Thymus (tissue), 11 donors: ENCODE measurements at regions not wholly inside any gene's neighbourhood (a gene's known extent, or its start where the extent isn't known, plus 50 kb on each side); places are given as distances from the start of the nearest gene placed in this dataset.

ENCODE experiments used
- DNase-seq, 9 donors: peaks; one replicate each; pipeline ENCODE4 v3.0.0-alpha.2; 2013; ENCODE audit warnings: low spot score in 9 of 9, low read depth in 6 of 9, missing footprints in 1 of 9
- H3K27ac ChIP-seq, 2 donors: one replicate each; pipeline ENCODE4 v1.5.1; 2013; ENCODE audit warnings: control low read depth in 1 of 2, low read depth in 1 of 2, low read length in 1 of 2, mild to moderate bottlenecking in 1 of 2, moderate library complexity in 1 of 2
- H3K27me3 ChIP-seq, 2 donors: one replicate each; pipeline ENCODE4 v1.5.1; 2013; ENCODE audit warnings: low read length in 1 of 2; ENCODE audit not compliant: control insufficient read depth in 2 of 2, insufficient read depth in 1 of 2
- H3K36me3 ChIP-seq, 2 donors: one replicate each; pipeline ENCODE4 v1.5.1; 2013; ENCODE audit warnings: low read length in 1 of 2, mild to moderate bottlenecking in 1 of 2, moderate library complexity in 1 of 2; ENCODE audit not compliant: control insufficient read depth in 2 of 2, insufficient read depth in 2 of 2
- H3K4me1 ChIP-seq, 2 donors: one replicate each; pipeline ENCODE4 v1.5.1; 2013; ENCODE audit warnings: low read length in 2 of 2; ENCODE audit not compliant: control insufficient read depth in 2 of 2, insufficient read depth in 2 of 2
- H3K4me3 ChIP-seq, 2 donors: one replicate each; pipeline ENCODE4 v1.5.1; 2013; ENCODE audit warnings: low read length in 2 of 2, control low read depth in 1 of 2, mild to moderate bottlenecking in 1 of 2
- H3K9me3 ChIP-seq, 2 donors: one replicate each; pipeline ENCODE4 v1.5.1; 2013; ENCODE audit warnings: low read length in 1 of 2, mild to moderate bottlenecking in 1 of 2; ENCODE audit not compliant: control insufficient read depth in 2 of 2, insufficient read depth in 1 of 2
- WGBS: extraction: QIAGEN DNeasy Blood & Tissue Kit; methylation state at CpG from one replicate; pipeline ENCODE4 v1.1.7; 2013; 5-methylcytosine and 5-hydroxymethylcytosine counted together
- donor health status: healthy.

DNA sequence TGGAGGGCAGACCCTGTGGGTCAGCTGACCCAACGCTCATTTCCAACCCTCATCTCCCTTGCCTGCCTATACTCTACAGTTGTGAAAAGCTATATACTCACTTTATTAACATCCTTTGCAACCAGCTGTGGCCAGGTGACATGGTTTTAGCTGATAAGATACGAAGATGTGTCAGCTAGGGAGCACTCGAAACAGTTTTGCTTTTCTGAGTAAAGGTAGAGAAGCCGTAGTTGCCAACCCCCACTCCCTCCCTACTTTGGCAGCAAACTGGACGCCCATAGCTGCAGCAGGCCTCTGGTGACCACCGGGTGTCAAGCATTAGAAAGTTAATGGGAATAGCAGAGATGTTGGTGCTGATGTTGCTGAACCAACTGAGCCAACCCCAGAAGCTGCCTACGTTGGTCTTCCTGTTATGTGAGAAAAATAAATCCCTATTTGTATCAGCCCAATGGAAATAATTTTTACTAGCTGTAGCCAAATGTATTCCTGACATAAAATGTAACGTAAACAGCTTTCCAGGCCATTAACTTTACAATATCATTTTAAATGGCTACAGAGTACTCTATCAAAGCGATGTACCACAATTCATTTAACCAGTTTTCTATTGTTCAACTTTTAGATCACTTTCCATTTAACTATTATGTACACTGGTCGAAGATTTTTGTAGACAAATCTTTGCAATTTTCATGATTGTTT is 98.5 kb upstream of the TMCC3 start:
- Histone ChIP-seq H3K36me3 (no peaks in the 10 kb centered on the region), H3K27ac (no peak overlapping the region), H3K9me3 (no peaks in the 10 kb centered on the region), H3K4me3 (no peak overlapping the region), H3K27me3 (no peaks in the 10 kb centered on the region), H3K4me1 (no peaks in the 10 kb centered on the region)
- WGBS: 87% methylated on average over 10 of the region's 10 CpGs
- DNase-seq: no peak

DNA sequence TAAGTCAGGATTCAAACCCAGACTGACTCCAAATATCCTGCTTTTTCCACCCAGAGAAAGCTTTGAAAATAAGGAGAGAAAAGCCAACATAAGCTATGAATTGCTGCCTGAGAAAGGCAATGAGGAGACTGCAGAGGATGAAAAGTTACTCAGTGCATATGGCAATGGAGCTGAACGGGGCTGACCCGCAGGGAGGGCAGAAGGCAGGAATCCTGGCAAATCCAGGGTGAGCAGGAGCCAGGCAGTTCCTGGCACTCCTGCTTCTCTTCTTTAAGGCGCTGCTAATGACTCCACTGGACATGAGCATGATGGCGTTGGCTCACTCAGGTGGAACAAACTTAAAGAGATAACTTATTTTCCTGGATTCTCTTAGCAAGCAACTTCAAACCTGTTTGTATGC is 95.2 kb upstream of the TMCC3 start:
- Histone ChIP-seq H3K27me3 (no peaks in the 10 kb centered on the region), H3K4me3 (no peak overlapping the region), H3K9me3 (no peaks in the 10 kb centered on the region), H3K4me1 (no peaks in the 10 kb centered on the region), H3K36me3 (no peaks in the 10 kb centered on the region), H3K27ac (no peak overlapping the region)
- no peak for DNase-seq
- 97% methylated on average over 4 of the region's 4 CpGs for WGBS

DNA sequence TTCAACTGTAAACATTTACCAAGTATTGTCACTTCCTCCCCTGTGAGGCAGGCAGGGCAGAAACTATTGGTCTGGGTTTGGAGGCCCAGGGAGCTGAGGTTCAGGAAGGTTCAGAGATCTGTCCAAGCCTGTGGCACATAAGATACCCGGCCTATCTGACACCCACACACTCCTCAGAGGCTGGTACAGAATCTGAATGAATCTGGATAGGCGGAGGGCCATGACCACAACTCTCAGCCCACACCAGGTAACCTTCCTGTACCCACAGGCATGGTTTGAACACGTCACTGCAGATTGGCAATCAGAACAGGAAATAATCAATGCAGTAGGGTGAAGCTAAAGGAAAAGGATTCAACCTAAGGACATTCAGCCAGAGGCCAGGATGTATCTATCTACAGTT is 92.8 kb upstream of the TMCC3 start:
- no peak for DNase-seq
- H3K36me3 ChIP-seq: no peaks in the 10 kb centered on the region
- no peaks in the 10 kb centered on the region for H3K27me3 ChIP-seq
- no peaks in the 10 kb centered on the region for H3K4me1 ChIP-seq
- no peak overlapping the region for H3K4me3 ChIP-seq
- H3K27ac ChIP-seq: no peak overlapping the region
- no peaks in the 10 kb centered on the region for H3K9me3 ChIP-seq
- 71% methylated on average over 3 of the region's 3 CpGs for WGBS

DNA sequence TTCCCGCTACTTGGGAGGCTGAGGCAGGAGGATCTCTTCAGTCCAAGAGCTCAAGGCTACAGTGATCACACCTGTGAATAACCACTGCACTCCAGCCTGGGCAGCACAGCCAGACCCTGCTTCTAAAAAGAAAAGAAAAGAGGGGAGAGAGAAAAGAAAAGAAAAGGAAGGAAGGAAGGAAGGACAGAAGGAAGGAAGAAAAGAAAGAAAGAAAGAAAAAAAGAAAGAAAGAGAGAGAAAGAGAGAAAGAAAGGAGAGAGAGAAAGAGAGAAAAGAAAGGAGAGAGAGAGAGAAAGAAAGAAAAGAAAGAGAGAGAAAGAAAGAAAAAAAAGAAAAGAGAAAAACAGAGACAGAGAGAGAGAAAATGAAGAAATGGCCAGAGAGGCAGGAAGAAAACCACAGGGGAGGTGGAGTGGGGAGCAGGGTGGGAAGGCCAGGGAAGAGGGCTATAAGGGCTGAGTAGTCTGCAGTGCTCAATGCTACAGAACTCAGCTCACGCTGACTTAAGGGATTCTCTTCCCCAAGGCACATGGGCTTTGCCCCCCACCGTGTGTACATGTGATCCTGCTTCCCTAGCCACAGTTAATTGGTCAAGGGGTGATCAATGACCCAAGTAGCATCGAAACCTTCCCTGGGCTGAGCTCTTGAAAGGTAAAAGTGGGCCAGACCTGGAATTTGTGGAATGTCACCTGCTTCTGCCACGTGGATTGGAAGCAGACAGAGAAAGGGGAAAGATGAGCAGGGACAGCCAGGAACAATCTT is 90.4 kb upstream of the TMCC3 start:
- Histone ChIP-seq H3K27me3 (no peaks in the 10 kb centered on the region), H3K27ac (no peak overlapping the region), H3K4me1 (no peaks in the 10 kb centered on the region), H3K9me3 (no peaks in the 10 kb centered on the region), H3K4me3 (no peak overlapping the region), H3K36me3 (no peaks in the 10 kb centered on the region)
- 88% methylated on average over 5 of the region's 5 CpGs for WGBS
- DNase-seq: no peak

DNA sequence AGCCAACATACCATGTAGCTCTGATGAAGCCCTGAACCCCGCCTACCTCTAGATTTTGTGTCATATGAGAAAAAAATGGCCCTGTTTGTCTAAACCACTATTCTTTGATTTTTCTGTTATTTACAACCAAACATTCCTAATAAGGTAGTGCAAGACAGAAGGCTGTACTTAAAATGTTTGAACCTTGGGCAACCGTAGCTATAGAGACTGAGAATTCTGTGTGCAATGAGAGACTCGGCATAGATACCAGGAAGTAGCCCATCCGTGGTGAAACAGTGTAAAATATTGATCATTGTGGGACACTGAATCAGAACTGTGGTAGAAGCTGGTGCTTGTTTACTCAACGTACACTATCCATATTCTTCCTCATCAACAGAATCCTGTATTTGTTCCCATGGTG is 86.5 kb upstream of the TMCC3 start:
- Histone ChIP-seq H3K27me3 (no peaks in the 10 kb centered on the region), H3K4me3 (no peak overlapping the region), H3K4me1 (no peaks in the 10 kb centered on the region), H3K27ac (no peak overlapping the region), H3K9me3 (no peaks in the 10 kb centered on the region), H3K36me3 (no peaks in the 10 kb centered on the region)
- WGBS: 98% methylated on average over 5 of the region's 5 CpGs
- no peak for DNase-seq

DNA sequence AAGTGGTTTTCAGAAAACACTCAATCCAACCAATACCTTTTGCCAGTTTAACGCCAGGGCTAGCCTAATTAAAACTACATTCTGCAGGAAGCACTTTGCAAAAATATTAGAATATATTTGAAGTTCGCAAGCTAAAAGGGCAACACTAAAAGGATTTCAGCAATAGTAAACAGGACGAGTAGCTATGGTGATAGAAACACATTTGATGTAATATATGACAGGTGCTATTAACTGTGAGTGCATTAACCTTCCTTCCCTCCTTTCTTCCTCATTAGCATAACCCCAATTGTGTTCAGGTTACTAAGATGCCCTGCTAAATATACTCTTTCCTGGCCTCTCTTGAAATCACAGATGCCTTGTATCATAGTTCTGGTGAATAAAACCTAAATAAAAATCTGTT is 85.6 kb upstream of the TMCC3 start:
- 95% methylated on average over 3 of the region's 3 CpGs for WGBS

DNA sequence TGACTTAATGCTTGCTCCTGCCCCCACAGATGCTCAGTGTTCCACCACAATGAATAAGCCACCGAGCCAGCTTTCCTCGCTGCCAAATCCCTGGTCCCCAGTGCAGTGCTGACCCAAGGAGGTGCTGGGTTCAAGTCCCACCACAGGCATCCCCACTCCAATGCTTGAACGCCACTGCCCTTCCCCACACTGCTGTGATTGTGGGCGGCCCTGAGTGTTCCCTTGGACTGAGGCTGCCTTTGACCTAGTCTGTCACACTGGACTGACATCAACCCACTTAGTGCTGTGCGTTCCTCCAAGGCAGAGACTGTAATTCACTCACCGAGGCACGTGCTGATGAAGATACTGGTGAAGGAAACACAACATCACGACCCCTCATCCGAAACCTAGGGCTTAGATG is 83.4 kb upstream of the TMCC3 start:
- H3K27ac ChIP-seq: no peak overlapping the region
- H3K27me3 ChIP-seq: no peaks in the 10 kb centered on the region
- no peak overlapping the region for H3K4me3 ChIP-seq
- 95% methylated on average over 9 of the region's 9 CpGs for WGBS
- no peaks in the 10 kb centered on the region for H3K9me3 ChIP-seq
- no peaks in the 10 kb centered on the region for H3K36me3 ChIP-seq
- DNase-seq: no peak
- no peaks in the 10 kb centered on the region for H3K4me1 ChIP-seq

More for the DNA sequence above, 85.6 kb upstream of the TMCC3 start:
- Histone ChIP-seq H3K27ac (no peak overlapping the region), H3K4me1 (no peaks in the 10 kb centered on the region), H3K36me3 (no peaks in the 10 kb centered on the region), H3K9me3 (no peaks in the 10 kb centered on the region), H3K27me3 (no peaks in the 10 kb centered on the region), H3K4me3 (no peak overlapping the region)
- no peak for DNase-seq

DNA sequence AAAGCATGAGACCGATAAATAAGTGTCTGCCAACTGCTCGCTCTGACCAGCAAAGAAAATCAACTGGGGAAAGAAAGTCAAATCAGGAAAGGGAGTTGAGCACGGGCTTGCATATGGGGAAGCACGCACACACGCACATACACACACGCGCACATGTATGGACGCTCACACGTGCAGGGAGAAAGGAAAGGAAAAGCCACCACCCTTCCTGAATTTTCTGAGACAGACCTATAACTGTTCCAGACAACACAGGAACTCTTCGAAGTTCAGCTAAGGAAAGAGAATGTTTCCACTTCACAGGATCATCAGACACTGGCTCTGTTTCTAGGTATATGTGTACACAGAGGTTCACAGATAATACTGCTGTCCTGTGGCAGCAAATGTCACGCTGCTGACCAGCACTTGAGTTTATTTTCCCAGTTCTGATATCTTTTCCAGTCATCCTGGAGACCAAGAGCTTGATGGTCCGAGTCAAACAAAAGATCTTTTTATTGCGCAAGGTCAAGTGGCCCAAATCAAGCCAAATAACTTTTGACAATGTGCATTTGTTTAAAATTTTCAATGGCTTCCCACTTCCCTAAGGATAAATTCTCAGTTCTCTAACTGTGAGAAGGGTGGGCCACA is 82.1 kb upstream of the TMCC3 start:
- H3K36me3 ChIP-seq: no peaks in the 10 kb centered on the region
- no peak for DNase-seq
- WGBS: 74% methylated on average over 13 of the region's 13 CpGs
- H3K9me3 ChIP-seq: no peaks in the 10 kb centered on the region
- no peaks in the 10 kb centered on the region for H3K4me1 ChIP-seq
- H3K27me3 ChIP-seq: no peaks in the 10 kb centered on the region
- no peak overlapping the region for H3K27ac ChIP-seq
- H3K4me3 ChIP-seq: no peak overlapping the region

DNA sequence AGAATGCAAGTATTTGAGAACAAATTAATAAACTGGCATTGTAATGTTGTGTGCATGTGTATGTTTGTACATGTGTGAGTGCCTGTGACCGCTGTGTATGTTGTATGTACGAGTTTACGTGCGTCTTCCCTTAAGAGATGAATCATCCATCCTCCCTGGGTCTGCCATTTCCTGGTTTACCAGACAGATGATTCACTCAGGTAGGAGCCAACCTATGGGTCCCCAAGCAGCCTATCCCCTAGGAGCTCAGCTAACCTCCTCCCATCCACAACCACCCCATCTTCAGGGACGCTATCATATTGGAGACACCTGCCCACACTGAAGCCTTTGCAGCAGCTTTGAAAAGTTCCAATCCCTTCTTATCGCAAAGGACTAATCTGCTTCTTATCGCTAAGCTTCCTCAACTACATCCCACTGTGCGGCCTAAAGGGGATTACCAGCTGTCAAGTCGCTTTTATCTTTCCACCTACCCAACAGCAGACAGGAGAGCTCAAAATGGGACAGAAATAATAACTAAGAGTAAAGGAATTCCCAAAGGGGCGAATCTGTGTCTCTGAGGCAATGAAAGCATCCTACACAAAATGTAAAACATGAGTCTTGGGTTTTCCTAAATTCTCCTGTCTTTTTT is 81.5 kb upstream of the TMCC3 start:
- no peak overlapping the region for H3K4me3 ChIP-seq
- H3K27ac ChIP-seq: no peak overlapping the region
- no peak for DNase-seq
- no peaks in the 10 kb centered on the region for H3K9me3 ChIP-seq
- WGBS: 91% methylated on average over 10 of the region's 10 CpGs
- H3K4me1 ChIP-seq: no peaks in the 10 kb centered on the region
- H3K27me3 ChIP-seq: no peaks in the 10 kb centered on the region
- no peaks in the 10 kb centered on the region for H3K36me3 ChIP-seq
